Spleen (tissue), 11 donors: ENCODE measurements at regions not wholly inside any gene's neighbourhood (a gene's known extent, or its start where the extent isn't known, plus 50 kb on each side); places are given as distances from the start of the nearest gene placed in this dataset.

Source experiments
- DNase-seq: peaks from one replicate; pipeline ENCODE4 v3.0.0-alpha.2; 2020
- H3K27ac ChIP-seq, 8 donors: fragments of 200-600 bp; sonication (generic) in 7 of 8; 1 replicate in 4 of 8; 2 replicates in 4 of 8; pipeline versions ENCODE4 v1.5.0 to v1.8.0; 2016 to 2021; ENCODE audit warnings: inconsistent platforms in 4 of 8, mild to moderate bottlenecking in 4 of 8, moderate library complexity in 1 of 8
- H3K27me3 ChIP-seq, 7 donors: fragments of 200-600 bp; sonication (generic) in 6 of 7; replicated peaks in 1 of 7; 1 replicate in 4 of 7; 2 replicates in 3 of 7; pipeline versions ENCODE4 v1.5.0 to v1.8.0; 2016 to 2021; ENCODE audit warnings: inconsistent platforms in 3 of 7, mild to moderate bottlenecking in 1 of 7
- H3K36me3 ChIP-seq, 6 donors: fragments of 200-600 bp; sonication (generic) in 5 of 6; 1 replicate in 4 of 6; 2 replicates in 2 of 6; pipeline versions ENCODE4 v1.5.0 to v1.8.0; 2016 to 2021; ENCODE audit warnings: inconsistent platforms in 2 of 6
- H3K4me1 ChIP-seq, 6 donors: fragments of 200-600 bp; sonication (generic) in 5 of 6; 1 replicate in 3 of 6; 2 replicates in 3 of 6; pipeline versions ENCODE4 v1.5.0 to v1.8.0; 2016 to 2021; ENCODE audit warnings: inconsistent platforms in 3 of 6
- H3K4me3 ChIP-seq, 8 donors: fragments of 200-600 bp; sonication (generic) in 7 of 8; 1 replicate in 4 of 8; 2 replicates in 4 of 8; pipeline versions ENCODE4 v1.5.0 to v1.8.0; 2016 to 2021; ENCODE audit warnings: inconsistent platforms in 4 of 8, mild to moderate bottlenecking in 4 of 8, moderate library complexity in 2 of 8
- H3K9me3 ChIP-seq, 8 donors: fragments of 200-600 bp; sonication (generic) in 7 of 8; 1 replicate in 4 of 8; 2 replicates in 4 of 8; pipeline versions ENCODE4 v1.5.0 to v1.8.0; 2016 to 2021; ENCODE audit warnings: inconsistent platforms in 4 of 8
- POLR2A ChIP-seq, 3 donors: fragments of 450-650 bp; IDR thresholded peaks; one replicate each; pipeline ENCODE4 v1.5.1; 2017; ENCODE audit warnings: antibody characterized with exemption in 3 of 3, mild to moderate bottlenecking in 1 of 3
- POLR2AphosphoS5 ChIP-seq, 3 donors: sonication (generic); formaldehyde crosslinking; IDR thresholded peaks; one replicate each; pipeline ENCODE4 v1.5.1; 2017; ENCODE audit warnings: antibody characterized with exemption in 3 of 3
- WGBS, 5 donors: extraction: QIAGEN DNeasy Blood & Tissue Kit in 3 of 5; methylation state at CpG; one replicate each; pipeline versions ENCODE4 v1.1.5 to v1.1.7; 2013 to 2018; 5-methylcytosine and 5-hydroxymethylcytosine counted together
- intact Hi-C: fragments of 100-400 bp; cut with DNase I; formaldehyde crosslinking; loops from one replicate; pipeline ENCODE4 v1.15.0; 2023; ENCODE audit warnings: low total_unique reads
- TF ChIP-seq, protein P1 (sequence below), 11 experiments: fragments of 200-600 bp in 7 of 11; fragments of 450-650 bp in 4 of 11; sonication (generic) in 4 of 11; IDR thresholded peaks in 8 of 11; conservative IDR thresholded peaks in 3 of 11; 1 replicate in 7 of 11; 2 replicates in 4 of 11; pipeline versions ENCODE4 v1.4.0 to v1.8.0; 2016 to 2021; ENCODE audit warnings: antibody characterized with exemption in 11 of 11, inconsistent platforms in 4 of 11, mild to moderate bottlenecking in 1 of 11
- donor health status: healthy with polysubstance abuse.
- donor health status: DM: no; HTN: no; CAD: no; lungs with moderate emphysema.
- donor health status: DM: no; HTN: no; CAD: no.
- donor health status: Bipolar disorder and iron deficiency.
- donor health status: healthy.
- donor health status: DM: no; HTN: no; CAD: no.
- donor health status: DM: yes; HTN: yes; CAD: no.

DNA sequence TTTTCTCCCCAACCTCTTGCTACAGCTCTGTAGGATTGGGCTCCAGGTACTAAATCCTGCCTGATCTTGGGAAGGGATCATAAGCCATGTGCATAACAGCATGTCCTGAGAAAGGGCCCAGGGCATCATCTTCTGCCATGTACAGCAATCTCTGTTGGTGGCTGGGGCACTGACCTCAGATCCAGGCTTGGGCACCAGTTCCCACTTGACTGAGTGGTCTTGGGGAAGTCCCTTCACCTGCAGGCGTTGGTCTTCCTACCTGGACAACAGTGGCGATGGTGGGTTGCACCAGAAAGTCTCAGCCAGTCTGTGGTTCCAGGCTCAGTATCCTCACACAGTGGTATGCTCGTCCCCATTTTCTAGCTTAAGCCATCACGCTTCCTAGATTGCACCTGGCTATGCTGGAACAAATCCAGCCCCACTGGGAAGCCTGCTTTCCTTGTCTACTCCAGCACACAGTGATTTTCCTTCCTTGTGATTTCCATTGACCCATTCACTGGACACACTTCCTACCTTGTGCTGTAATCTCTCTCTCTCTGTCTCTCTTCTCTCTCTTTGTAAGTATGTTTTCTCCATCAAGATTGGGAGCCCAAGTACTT is 121.7 kb upstream of the PITX1 start:
- H3K4me1 ChIP-seq, result no peaks in the 10 kb centered on the region
- WGBS, 5 donors, result 63 to 82% (median 78%) methylated on average over 4 of the region's 4 CpGs
- no peak for DNase-seq
- TF ChIP-seq, protein P1, sequence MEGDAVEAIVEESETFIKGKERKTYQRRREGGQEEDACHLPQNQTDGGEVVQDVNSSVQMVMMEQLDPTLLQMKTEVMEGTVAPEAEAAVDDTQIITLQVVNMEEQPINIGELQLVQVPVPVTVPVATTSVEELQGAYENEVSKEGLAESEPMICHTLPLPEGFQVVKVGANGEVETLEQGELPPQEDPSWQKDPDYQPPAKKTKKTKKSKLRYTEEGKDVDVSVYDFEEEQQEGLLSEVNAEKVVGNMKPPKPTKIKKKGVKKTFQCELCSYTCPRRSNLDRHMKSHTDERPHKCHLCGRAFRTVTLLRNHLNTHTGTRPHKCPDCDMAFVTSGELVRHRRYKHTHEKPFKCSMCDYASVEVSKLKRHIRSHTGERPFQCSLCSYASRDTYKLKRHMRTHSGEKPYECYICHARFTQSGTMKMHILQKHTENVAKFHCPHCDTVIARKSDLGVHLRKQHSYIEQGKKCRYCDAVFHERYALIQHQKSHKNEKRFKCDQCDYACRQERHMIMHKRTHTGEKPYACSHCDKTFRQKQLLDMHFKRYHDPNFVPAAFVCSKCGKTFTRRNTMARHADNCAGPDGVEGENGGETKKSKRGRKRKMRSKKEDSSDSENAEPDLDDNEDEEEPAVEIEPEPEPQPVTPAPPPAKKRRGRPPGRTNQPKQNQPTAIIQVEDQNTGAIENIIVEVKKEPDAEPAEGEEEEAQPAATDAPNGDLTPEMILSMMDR (IDR thresholded peaks at IDR 0.05 in 8 of 11, conservative IDR thresholded peaks at IDR 0.05 in 3 of 11), result no peak
- no peak for TF ChIP-seq POLR2A (IDR thresholded peaks at IDR 0.05)
- no peak for TF ChIP-seq POLR2AphosphoS5 (IDR thresholded peaks at IDR 0.05)
- no peak overlapping the region for H3K27ac ChIP-seq
- intact Hi-C loops, result no loop called here
- H3K27me3 ChIP-seq, result peaks cover 0 to 9% (median 0%) of the 10 kb centered on the region in 7 donors
- H3K4me3 ChIP-seq, result no peak overlapping the region
- H3K36me3 ChIP-seq, result no peaks in the 10 kb centered on the region
- peaks cover 0 to 39% (median 37%) of the 10 kb centered on the region in 8 donors for H3K9me3 ChIP-seq

GRCh38 chr5:135154961-135155360 is 120.9 kb upstream of the PITX1 start:
- intact Hi-C loops, result no loop called here
- H3K27me3 ChIP-seq, result peaks cover 0 to 13% (median 0%) of the 10 kb centered on the region in 7 donors
- WGBS, 5 donors, result 78 to 96% (median 90%) methylated on average over 7 of the region's 7 CpGs
- peaks cover 0 to 34% (median 32%) of the 10 kb centered on the region in 8 donors for H3K9me3 ChIP-seq
- DNase-seq, result no peak
- no peaks in the 10 kb centered on the region for H3K36me3 ChIP-seq
- TF ChIP-seq, protein P1 (IDR thresholded peaks at IDR 0.05 in 8 of 11, conservative IDR thresholded peaks at IDR 0.05 in 3 of 11), result no peak
- TF ChIP-seq POLR2A (IDR thresholded peaks at IDR 0.05) (no peak), POLR2AphosphoS5 (IDR thresholded peaks at IDR 0.05) (no peak)
- H3K4me3 ChIP-seq, result no peak overlapping the region
- no peaks in the 10 kb centered on the region for H3K4me1 ChIP-seq
- H3K27ac ChIP-seq, result no peak overlapping the region

GRCh38 chr5:135154197-135154596 is 120.2 kb upstream of the PITX1 start:
- Histone ChIP-seq H3K36me3 (no peaks in the 10 kb centered on the region), H3K4me3 (no peak overlapping the region), H3K9me3 (peaks cover 0 to 26% (median 24%) of the 10 kb centered on the region in 8 donors), H3K27ac (no peak overlapping the region), H3K4me1 (no peaks in the 10 kb centered on the region), H3K27me3 (peaks cover 0 to 13% (median 0%) of the 10 kb centered on the region in 7 donors)
- intact Hi-C loops, result no loop called here
- TF ChIP-seq, protein P1 (IDR thresholded peaks at IDR 0.05 in 8 of 11, conservative IDR thresholded peaks at IDR 0.05 in 3 of 11), result no peak
- TF ChIP-seq POLR2A (IDR thresholded peaks at IDR 0.05) (no peak), POLR2AphosphoS5 (IDR thresholded peaks at IDR 0.05) (no peak)
- WGBS, 5 donors, result 78 to 90% (median 82%) methylated on average over 8 of the region's 8 CpGs
- DNase-seq, result no peak

DNA sequence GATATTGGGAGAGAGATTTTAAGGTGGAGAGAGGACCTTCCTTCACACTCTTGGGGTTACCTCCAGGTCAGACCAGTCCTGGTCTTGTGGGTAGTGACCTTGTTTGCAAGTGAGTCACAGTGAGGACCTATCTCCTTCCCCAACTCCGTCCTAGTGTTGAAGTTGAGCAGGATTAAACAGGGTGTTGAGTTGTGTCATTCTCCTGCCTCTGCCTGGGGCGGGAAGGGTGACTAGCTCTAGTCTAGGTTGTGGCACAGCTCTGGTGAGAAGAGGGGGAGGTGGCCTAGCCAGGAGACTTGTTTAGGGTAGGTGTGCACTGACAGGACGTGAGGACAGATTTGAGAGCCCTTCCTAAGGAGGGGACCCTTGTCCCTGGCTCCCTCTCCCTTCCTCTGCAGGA is 119.6 kb upstream of the PITX1 start:
- no peak for DNase-seq
- TF ChIP-seq, protein P1 (IDR thresholded peaks at IDR 0.05 in 8 of 11, conservative IDR thresholded peaks at IDR 0.05 in 3 of 11), result no peak
- TF ChIP-seq POLR2A (IDR thresholded peaks at IDR 0.05) (no peak), POLR2AphosphoS5 (IDR thresholded peaks at IDR 0.05) (no peak)

More for the DNA sequence above, 119.6 kb upstream of the PITX1 start:
- H3K4me3 ChIP-seq, result no peak overlapping the region
- no peaks in the 10 kb centered on the region for H3K36me3 ChIP-seq
- H3K27ac ChIP-seq, result no peak overlapping the region
- H3K9me3 ChIP-seq, result peaks cover 0 to 21% (median 19%) of the 10 kb centered on the region in 8 donors
- WGBS, 5 donors, result 61 to 80% (median 69%) methylated on average over 3 of the region's 3 CpGs
- H3K27me3 ChIP-seq, result peaks cover 0 to 17% (median 0%) of the 10 kb centered on the region in 7 donors
- H3K4me1 ChIP-seq, result no peaks in the 10 kb centered on the region
- intact Hi-C loops, result no loop called here
